NB4 (cell line): ENCODE measurements at regions not wholly inside any gene's neighbourhood (a gene's known extent, or its start where the extent isn't known, plus 50 kb on each side); places are given as distances from the start of the nearest gene placed in this dataset.

Experiments used
- MAX ChIP-seq: IDR thresholded peaks from 2 replicates; pipeline ENCODE4 v1.6.1; 2011; ENCODE audit warnings: low read depth, low read length
- POLR2A ChIP-seq: IDR thresholded peaks from 2 replicates; pipeline ENCODE4 v1.6.1; 2011; ENCODE audit warnings: mild to moderate bottlenecking; ENCODE audit not compliant: insufficient read length; ENCODE audit errors: extremely low read depth
- TF ChIP-seq, protein P1 (sequence below): IDR thresholded peaks from one replicate; pipeline ENCODE4 v1.5.1; 2012; ENCODE audit warnings: low read depth, low read length

DNA sequence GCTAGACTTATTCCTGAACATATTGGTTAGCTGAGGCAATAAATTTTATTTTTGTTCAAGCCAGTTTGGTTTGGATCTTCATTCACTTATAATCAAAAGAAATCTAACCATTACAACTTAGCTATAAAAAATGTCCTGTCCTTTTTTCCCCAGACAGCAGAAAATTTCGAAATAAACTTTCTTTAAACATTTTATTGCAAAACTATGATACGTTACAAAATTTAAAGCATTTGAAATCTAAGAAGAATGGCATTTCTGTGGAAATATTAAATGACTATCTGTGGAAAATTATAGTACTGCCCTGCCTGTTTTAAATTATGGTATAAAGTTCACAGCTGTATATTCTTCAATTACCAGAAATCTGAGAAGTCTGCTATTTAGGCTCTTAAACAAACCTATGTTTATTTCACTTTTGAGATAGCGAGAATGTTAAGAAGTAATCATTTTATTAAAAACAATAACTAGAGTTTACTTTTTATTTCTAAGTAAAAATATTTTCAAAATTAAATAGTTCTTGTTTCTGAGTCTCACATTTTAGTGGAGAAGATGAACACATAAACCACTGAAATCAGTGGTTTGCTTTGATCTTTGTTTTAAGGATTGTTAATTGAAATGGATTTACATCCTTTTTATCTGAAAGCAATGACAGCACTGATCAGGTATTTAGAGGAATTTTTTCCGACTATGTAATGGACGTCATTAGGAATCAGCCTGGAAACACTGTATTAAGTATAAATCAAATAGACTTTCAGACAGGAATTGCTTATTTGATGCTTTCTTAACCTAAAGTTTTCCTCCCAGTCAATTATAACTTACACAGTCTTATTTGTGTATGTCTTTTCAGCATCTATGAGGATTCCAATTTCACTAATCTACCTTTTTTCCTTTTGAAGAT is 553.7 kb downstream of the COL12A1 start:
- TF ChIP-seq POLR2A, result no peak
- TF ChIP-seq, protein P1, sequence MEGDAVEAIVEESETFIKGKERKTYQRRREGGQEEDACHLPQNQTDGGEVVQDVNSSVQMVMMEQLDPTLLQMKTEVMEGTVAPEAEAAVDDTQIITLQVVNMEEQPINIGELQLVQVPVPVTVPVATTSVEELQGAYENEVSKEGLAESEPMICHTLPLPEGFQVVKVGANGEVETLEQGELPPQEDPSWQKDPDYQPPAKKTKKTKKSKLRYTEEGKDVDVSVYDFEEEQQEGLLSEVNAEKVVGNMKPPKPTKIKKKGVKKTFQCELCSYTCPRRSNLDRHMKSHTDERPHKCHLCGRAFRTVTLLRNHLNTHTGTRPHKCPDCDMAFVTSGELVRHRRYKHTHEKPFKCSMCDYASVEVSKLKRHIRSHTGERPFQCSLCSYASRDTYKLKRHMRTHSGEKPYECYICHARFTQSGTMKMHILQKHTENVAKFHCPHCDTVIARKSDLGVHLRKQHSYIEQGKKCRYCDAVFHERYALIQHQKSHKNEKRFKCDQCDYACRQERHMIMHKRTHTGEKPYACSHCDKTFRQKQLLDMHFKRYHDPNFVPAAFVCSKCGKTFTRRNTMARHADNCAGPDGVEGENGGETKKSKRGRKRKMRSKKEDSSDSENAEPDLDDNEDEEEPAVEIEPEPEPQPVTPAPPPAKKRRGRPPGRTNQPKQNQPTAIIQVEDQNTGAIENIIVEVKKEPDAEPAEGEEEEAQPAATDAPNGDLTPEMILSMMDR, result no peak
- no peak for TF ChIP-seq MAX
